Adrenal gland (tissue), 5 donors: ENCODE measurements at regions not wholly inside any gene's neighbourhood (a gene's known extent, or its start where the extent isn't known, plus 50 kb on each side); places are given as distances from the start of the nearest gene placed in this dataset.

Experiments
- POLR2A ChIP-seq, 2 donors: fragments of 450-650 bp; IDR thresholded peaks; one replicate each; pipeline ENCODE4 v1.6.1; 2017; ENCODE audit warnings: antibody characterized with exemption in 2 of 2, mild to moderate bottlenecking in 2 of 2, moderate library complexity in 1 of 2
- TF ChIP-seq, protein P1 (sequence below), 6 experiments: fragments of 450-650 bp in 4 of 6; fragments of 200-600 bp in 2 of 6; sonication (generic) in 1 of 6; IDR thresholded peaks; 1 replicate in 5 of 6; 2 replicates in 1 of 6; pipeline versions ENCODE4 v1.5.1 to v1.8.0; 2016 to 2021; ENCODE audit warnings: antibody characterized with exemption in 6 of 6, mild to moderate bottlenecking in 2 of 6, moderate library complexity in 1 of 6
- donor health status: DM: no; HTN: no; CAD: no.

DNA sequence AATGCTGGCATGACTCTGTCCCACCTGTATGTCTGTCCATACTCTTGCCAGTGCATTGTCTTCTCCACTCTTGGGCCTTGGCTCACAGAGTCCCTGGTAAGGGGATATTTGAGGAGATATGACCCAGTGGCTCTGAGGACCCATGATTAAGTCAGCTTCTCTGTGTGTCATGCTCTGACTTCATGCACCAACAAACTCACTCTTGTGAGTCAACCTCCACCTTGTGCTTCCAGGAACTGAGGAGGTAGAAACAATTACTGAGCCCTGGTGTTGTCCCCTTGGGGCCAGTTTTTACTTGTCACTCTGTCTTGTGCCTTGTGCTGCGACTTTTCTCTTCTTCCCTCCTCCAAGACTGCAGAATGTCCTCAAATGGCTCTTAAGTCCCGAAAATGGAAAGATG lies 127.1 kb downstream of the ABHD5 start:
- TF ChIP-seq, protein P1, sequence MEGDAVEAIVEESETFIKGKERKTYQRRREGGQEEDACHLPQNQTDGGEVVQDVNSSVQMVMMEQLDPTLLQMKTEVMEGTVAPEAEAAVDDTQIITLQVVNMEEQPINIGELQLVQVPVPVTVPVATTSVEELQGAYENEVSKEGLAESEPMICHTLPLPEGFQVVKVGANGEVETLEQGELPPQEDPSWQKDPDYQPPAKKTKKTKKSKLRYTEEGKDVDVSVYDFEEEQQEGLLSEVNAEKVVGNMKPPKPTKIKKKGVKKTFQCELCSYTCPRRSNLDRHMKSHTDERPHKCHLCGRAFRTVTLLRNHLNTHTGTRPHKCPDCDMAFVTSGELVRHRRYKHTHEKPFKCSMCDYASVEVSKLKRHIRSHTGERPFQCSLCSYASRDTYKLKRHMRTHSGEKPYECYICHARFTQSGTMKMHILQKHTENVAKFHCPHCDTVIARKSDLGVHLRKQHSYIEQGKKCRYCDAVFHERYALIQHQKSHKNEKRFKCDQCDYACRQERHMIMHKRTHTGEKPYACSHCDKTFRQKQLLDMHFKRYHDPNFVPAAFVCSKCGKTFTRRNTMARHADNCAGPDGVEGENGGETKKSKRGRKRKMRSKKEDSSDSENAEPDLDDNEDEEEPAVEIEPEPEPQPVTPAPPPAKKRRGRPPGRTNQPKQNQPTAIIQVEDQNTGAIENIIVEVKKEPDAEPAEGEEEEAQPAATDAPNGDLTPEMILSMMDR (IDR thresholded peaks at IDR 0.05) = no peak
- TF ChIP-seq POLR2A (IDR thresholded peaks at IDR 0.05) = no peak
